ENCODE measurements at regions not wholly inside any gene's neighbourhood (a gene's known extent, or its start where the extent isn't known, plus 50 kb on each side); places are given as distances from the start of the nearest gene placed in this dataset.

GRCh38 chr14:34020014-34020413 is 69.1 kb upstream of the EGLN3 start:
- H3K4me2 ChIP-seq (ENCODE audit: low read length), result no peak overlapping the region
- H3K79me2 ChIP-seq (ENCODE audit: insufficient read depth, low read length), result no peaks in the 10 kb centered on the region
- H3K27ac ChIP-seq (ENCODE audit: low read depth, low read length), result no peak overlapping the region
- no peaks in the 10 kb centered on the region for H3K27me3 ChIP-seq (ENCODE audit: insufficient read depth, low read length)
- H3K4me1 ChIP-seq (ENCODE audit: control insufficient read depth in 1 of 2, insufficient read depth in 2 of 2, low read length in 2 of 2), result no peaks in the 10 kb centered on the region
- H3K9me2 ChIP-seq (ENCODE audit: insufficient read depth), result 0 out of 2 replicates have a peak, but pooled peaks cover 2% of the 10 kb centered on the region
- POLR2A ChIA-PET, result no interaction called here
- TF ChIP-seq ELF1 (IDR thresholded peaks at IDR 0.05; ENCODE audit: borderline replicate concordance, low read depth) (no peak), ZFX (IDR thresholded peaks at IDR 0.05) (no peak), ZNF274 (IDR thresholded peaks at IDR 0.05; ENCODE audit: low read depth, low read length) (no peak), EZH2phosphoT487 (IDR thresholded peaks at IDR 0.05; ENCODE audit: borderline replicate concordance) (no peak), SIN3A (IDR thresholded peaks at IDR 0.05; ENCODE audit: low read depth) (no peak), POLR2A (IDR thresholded peaks at IDR 0.05; ENCODE audit: borderline replicate concordance, extremely low read depth, insufficient read depth, insufficient read length) (no peak), EZH2 (IDR thresholded peaks at IDR 0.05) (no peak), JUND (IDR thresholded peaks at IDR 0.05) (no peak), CEBPB (IDR thresholded peaks at IDR 0.05; ENCODE audit: low read depth) (no peak), ATF3 (IDR thresholded peaks at IDR 0.05) (no peak), CTCF (IDR thresholded peaks at IDR 0.05 in 2 of 3, conservative IDR thresholded peaks at IDR 0.05 in 1 of 3; ENCODE audit: borderline replicate concordance in 1 of 3, insufficient read depth in 1 of 3, low read depth in 2 of 3, low read length in 2 of 3) (no peak), TCF7L2 (IDR thresholded peaks at IDR 0.05; ENCODE audit: borderline replicate concordance, extremely low read depth, insufficient read depth, insufficient read length) (no peak), SRF (IDR thresholded peaks at IDR 0.05; ENCODE audit: low read depth) (no peak), CBX3 (IDR thresholded peaks at IDR 0.05; ENCODE audit: low read depth) (no peak), SP1 (IDR thresholded peaks at IDR 0.05; ENCODE audit: low read depth) (no peak)
- no peaks in the 10 kb centered on the region for H3K9me3 ChIP-seq (ENCODE audit: control insufficient read depth in 1 of 2, insufficient read depth in 1 of 2, low read depth in 1 of 2, low read length in 2 of 2)
- CTCF ChIA-PET, result no interaction called here
- intact Hi-C loops (cut with micrococcal nuclease), result no loop called here
- H3K9ac ChIP-seq (ENCODE audit: low read length), result no peak overlapping the region
- H3K4me3 ChIP-seq (replicated peaks in 1 of 2; ENCODE audit: low read depth in 1 of 2, low read length in 2 of 2), result no peak overlapping the region
- DNase-seq (ENCODE audit: low read depth, low spot score) (no peak), ATAC-seq (no peak)
- no peak overlapping the region for H2AFZ ChIP-seq (ENCODE audit: low read depth, low read length, poor library complexity, severe bottlenecking)
- H3K36me3 ChIP-seq (ENCODE audit: control insufficient read depth in 1 of 2, insufficient read depth in 2 of 2, low read length in 2 of 2), result no peaks in the 10 kb centered on the region
- H4K20me1 ChIP-seq (ENCODE audit: insufficient read depth), result no peaks in the 10 kb centered on the region
- RAD21 ChIA-PET (ENCODE audit: low non-redundant PET in 1 of 2, low total read pairs in 2 of 2, uncharacterized antibody in 2 of 2, unreplicated experiment in 2 of 2), result no interaction called here
- BruUV-seq (replicated peaks), result no TSS peak

Data from HCT116 (cell line).